Activated CD4-positive, CD25-positive, alpha-beta regulatory T cell treated with anti-CD3 and anti-CD28 coated beads, Interleukin-2, amount 50 U/mL, for 72 hours (primary cell): ENCODE measurements at regions not wholly inside any gene's neighbourhood (a gene's known extent, or its start where the extent isn't known, plus 50 kb on each side); places are given as distances from the start of the nearest gene placed in this dataset.

Experiments used
- DNase-seq: peaks from one replicate; pipeline ENCODE4 v3.0.0; 2021

- no peak for DNase-seq
These were observed 429.5 kb downstream of the COG6 start for GRCh38 chr13:40084934-40085333.

- no peak for DNase-seq
These were observed 431.9 kb downstream of the COG6 start for GRCh38 chr13:40087091-40088002.

- no peak for DNase-seq
These were observed 438.6 kb downstream of the COG6 start for GRCh38 chr13:40094056-40094455.

DNA sequence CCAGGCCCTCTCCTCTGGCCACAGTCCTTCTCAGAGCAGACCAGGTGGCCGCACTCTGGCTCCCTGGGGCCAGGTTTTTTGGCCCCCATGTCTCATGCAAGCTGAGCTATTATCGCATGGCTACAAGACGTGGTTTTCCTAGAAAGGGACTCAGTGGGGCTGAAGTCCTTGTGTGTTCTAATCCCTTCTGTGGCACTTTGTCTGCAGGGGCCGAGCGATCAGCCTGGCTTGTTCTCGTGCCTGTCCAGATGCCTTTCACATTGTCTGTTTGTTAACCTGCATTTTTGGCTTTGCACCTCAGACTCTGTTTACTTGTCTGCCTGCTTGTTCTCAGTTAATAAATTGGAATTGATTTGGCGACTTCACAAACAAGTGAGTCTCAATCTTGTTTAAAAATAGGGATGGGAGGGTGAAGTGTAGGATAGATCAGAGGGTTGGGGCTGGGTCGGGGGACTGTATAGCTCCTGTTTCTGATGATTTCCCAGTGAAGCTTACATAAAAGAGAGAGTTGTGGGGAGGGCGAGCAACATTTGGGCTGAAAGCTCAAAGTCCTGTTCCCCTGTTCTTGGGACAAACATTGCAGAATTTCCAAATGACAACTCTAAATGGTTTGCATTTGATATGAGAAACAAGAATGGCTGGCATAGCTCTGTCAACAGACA lies 440.4 kb downstream of the COG6 start:
- no peak for DNase-seq

- DNase-seq = no peak
These were observed 441.0 kb downstream of the COG6 start for GRCh38 chr13:40096357-40096901.

GRCh38 chr13:40098246-40098645 lies 442.8 kb downstream of the COG6 start:
- DNase-seq = no peak

DNA sequence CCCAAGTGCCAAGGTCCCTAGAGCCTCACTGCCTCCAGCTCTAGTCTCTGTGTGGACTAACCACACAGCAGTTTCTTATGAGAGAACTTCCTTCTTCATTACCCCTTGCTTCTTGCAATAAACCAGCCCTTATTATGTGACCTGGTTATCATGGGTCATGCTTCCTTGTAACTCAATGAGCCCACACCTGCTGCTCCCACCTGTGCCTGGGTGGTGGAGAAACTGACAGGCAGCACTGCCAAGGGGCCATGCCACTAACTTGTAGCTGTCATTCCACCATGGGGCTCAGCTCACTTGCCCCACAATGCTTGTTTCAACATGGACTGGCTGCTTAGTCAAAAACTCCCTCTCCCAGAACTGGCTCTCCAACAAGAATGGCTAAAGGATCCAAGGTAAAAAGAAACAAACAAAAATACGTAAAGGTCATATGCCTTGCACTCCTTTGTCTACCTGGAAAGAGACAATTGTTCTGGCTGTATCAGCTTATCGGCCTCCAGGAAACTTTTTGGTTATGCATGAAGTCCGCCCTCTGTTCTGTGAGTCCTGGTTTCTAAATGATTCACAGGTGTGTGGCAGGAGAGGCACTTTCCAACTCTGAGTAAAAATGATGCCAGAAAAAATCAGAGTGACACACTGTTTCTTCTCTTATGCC lies 446.4 kb downstream of the COG6 start:
- peak; percentile 36 for DNase-seq

DNA sequence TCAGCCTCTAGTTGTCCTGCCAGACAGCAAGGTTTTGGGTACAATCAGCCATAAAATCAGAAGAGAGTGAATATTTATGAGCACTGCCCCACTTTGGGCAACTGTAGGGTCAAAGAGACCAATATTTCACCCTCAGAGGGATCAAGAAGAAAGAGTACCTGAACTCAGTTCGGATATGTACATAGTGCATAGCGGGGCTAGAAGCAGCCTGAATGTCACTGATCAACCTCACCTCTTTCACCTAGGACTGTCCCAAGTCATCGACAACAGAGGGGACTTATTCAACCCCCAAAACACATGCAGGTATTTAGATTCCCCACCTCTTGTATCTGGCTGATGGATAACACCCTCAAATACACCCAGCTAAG lies 446.9 kb downstream of the COG6 start:
- no peak for DNase-seq

GRCh38 chr13:40102854-40103253 lies 447.4 kb downstream of the COG6 start:
- DNase-seq = peak; percentile 80

DNA sequence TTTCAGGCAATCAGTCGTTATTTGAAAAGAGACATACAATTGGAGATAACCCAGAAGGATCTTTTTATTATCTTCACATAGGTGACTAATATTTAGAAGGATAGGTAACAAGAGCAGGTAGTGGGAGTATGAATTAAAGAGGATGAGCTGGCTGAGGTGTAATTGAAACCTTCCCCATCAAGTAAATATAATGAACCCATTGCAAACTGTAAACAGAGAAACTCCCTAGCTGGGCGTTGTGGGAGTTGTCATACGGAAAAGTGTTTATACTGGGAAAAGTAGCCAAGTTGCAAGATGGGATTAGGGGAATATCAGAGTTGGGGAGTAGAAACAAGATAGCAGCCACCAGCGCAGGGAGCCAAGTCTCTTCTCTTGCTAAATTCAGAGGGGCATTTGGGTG lies 448.4 kb downstream of the COG6 start:
- no peak for DNase-seq

DNA sequence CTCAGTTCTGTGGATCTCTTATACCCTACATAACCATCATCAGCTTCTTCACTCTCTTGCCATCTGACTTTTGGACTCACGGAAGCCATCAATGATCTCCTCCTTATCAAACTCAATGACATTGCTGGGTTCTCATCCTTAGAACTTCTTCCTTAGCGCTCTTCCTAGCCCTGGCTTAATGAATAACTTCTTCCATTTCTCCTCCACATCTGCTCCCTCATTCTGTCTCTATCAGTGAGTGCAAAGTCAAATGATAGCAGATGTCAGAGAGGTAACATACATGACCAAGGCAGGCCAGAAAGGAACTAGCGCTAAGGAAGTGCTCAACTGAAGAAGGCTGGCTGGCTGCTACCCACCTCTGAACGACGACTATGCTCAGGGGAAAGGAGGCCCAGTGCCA lies 449.8 kb downstream of the COG6 start:
- no peak for DNase-seq

DNA sequence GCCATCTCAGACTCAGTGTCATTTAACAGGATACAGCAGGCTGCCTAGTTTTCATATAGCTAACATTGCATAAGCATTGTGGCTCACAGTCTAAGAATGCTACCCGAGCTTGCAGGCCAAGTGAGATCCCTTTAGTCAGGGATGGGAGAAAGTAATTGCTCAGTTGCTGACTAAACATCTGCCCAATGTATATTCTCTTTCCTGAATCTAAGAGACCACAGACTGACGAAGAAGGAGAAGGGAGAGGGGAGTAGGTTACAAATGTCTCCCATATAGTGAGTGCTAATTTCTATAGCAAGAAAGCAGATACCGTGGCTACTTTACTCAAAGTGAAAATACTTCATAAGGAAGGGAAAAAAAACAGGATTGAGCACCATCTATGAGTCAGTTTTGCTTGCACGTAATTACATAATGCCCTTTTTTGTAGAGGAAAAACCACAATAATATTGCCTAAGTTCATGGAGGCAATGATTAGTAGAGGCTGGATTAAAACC lies 453.9 kb downstream of the COG6 start:
- DNase-seq = no peak

DNA sequence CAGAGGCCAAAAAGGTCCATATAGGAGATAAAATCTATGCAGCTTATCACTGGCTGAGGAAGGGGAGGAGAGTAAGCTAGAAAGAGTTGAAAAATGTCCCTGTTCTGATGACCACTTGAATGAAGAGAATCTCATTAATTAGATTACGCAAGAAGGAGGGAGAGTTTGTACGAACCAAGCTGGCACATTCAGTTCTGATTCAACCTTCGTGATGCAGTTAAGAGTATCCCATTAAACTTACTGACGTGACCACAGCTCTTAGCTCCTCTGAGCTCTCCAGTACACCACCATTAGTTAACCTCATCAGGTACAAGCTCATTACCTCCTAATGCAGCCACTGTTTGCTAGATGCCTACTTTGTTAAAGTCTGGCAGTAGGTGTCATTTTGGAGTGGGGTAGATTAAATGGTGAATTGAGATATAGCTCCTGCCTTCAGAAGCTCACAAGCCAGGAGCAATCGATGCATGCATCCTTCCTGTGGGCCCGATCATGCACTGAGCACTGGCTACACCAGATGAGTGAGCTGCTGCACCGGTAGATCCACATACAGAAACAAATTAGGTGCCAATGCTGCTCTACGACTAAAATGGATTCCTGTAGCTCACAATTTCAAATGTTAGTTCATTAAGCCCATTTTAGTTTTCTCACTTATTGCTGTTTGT lies 458.3 kb downstream of the COG6 start:
- DNase-seq = no peak

DNA sequence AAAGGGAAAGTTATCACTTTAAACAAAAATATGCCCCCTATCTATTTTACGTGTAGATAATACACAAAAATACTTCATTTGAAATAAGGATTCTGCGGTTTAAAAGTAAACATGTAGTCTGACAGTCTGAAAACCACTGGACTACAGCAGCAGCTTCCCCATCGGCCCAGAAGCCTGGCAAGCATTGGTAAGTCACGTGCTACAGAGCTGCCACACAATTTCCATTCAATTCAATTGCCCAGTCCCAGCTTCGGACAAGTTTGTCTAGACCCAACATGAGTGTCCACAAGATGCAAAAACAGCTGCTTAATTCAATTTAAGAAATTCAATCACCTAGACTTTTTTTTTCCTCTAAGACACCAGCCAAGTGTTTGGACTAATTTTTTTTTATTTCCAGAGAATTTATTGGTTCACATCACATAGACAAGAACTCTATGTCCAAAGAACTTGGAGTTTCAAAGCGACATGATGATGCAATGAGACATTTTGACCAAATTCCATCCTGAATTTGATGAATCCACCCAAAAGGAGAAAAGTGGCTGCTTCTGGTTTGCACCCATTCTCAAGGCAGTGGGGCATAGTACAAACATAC lies 458.9 kb downstream of the COG6 start:
- DNase-seq = no peak

DNA sequence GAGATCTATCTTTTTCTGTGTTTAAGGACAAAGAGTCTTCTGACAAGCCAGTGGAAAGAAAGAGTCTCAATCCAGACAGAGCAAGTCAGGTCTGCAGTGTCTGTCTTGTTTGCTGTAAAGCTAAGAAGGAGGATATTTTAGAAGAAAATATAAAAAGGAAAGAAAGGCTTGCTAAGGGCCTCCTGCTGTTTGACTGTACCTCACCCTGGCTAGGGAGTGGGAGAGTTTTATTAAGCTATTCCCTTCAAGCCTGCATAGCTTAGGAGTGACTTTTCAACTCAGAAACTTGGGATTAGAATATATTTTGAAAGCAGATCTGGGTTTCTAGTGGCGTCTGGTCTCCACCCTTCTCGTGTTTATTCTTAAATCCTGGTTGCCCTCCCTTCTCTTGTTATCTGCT lies 460.0 kb downstream of the COG6 start:
- no peak for DNase-seq

DNA sequence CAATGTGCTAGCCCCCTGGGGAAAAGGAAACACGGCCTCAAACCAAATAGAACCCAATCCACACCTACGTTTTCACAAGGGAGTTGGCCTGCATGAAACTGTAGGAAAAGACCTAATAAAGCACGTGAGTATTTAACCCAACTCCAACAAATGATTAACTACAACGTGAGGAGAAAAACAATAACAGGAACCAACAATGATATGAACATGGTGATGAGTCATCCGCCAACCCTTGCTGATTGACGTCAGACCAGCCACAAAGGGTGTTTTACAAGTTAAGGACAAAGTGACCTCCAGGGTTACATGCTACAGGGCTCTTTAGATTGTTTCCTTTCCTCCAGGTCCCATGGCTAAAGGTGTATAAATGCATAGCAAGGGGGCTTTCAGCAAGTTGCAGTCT lies 460.5 kb downstream of the COG6 start:
- peak; percentile 41 for DNase-seq

GRCh38 chr13:40118337-40118736 lies 462.9 kb downstream of the COG6 start:
- no peak for DNase-seq

GRCh38 chr13:40119852-40120251 lies 464.4 kb downstream of the COG6 start:
- DNase-seq = no peak

DNA sequence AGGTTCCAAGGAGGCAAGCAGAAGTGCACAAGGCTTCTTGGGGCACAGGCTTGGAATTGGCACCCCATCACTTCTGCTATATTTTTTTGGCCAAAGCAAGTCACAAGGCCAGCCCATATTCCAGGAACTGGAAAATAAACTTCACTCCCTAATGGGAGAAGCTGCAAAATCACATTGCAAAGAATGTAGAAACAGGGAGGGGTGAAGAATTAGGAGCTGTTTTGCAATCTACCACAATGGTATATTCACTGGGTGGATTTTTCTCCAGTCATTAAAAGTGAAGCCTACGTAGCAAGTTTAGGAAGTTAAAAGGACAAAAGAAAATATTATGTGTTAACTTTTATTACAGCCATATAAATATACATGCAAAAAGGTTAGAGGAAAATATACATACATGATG lies 464.8 kb downstream of the COG6 start:
- DNase-seq = no peak

GRCh38 chr13:40120781-40121180 lies 465.3 kb downstream of the COG6 start:
- no peak for DNase-seq

DNA sequence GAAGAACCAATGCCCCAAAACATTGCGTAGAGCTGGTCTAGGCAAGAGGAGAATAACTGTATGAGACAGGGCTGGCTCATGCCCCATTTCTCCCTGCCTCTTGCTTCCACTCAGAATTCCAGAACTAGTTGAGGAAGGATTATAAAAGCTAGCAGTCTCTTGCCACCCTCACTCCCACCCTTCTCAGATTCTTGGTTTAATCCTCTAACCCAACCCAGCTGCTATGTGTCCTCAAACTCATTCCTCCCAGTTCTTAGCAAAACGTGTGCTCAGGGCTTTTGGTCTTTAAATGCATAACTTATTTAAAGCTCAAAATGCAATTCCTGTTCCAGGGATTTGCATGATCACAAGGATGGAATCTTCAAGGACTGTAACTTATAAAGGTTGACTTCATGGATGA lies 466.3 kb downstream of the COG6 start:
- DNase-seq = no peak

- DNase-seq = no peak
These were observed 468.6 kb downstream of the COG6 start for GRCh38 chr13:40123962-40124632.
